Lower leg skin (tissue), 3 donors: ENCODE measurements at regions not wholly inside any gene's neighbourhood (a gene's known extent, or its start where the extent isn't known, plus 50 kb on each side); places are given as distances from the start of the nearest gene placed in this dataset.

Experiments
- CTCF ChIP-seq, 3 donors: fragments of 450-650 bp; IDR thresholded peaks; one replicate each; pipeline ENCODE4 v1.5.1; 2016; ENCODE audit warnings: antibody characterized with exemption in 3 of 3, mild to moderate bottlenecking in 3 of 3, moderate library complexity in 2 of 3
- POLR2A ChIP-seq, 2 donors: fragments of 450-650 bp; IDR thresholded peaks; one replicate each; pipeline ENCODE4 v1.6.1; 2016 to 2017; ENCODE audit warnings: antibody characterized with exemption in 2 of 2, mild to moderate bottlenecking in 1 of 2, moderate library complexity in 1 of 2

DNA sequence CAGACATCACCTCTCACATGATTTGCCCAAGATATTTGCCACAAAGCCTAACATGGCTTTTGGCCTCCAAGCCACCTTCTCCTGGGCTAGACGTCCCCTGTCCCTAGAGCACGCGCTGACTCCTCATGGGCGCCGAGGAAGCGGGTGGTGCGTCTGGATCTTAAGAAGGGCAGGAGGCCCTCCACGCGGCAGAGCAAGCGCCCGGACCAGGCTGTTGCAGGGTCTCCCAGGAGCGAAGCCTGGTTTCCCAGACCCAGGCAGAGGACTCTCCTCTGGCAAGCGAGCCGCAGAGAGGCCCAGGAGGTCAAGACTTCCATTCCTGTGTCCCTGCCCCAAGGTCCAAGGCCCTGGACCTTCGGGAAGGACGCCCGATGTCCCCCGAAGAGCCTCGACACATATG is 101.7 kb upstream of the TTC34 start:
- TF ChIP-seq CTCF (IDR thresholded peaks at IDR 0.05) (no peak), POLR2A (IDR thresholded peaks at IDR 0.05) (no peak)
